Keratinocyte (primary cell): ENCODE measurements at regions not wholly inside any gene's neighbourhood (a gene's known extent, or its start where the extent isn't known, plus 50 kb on each side); places are given as distances from the start of the nearest gene placed in this dataset.

Experiments
- CTCF ChIP-seq, 3 experiments: IDR thresholded peaks in 1 of 3; conservative IDR thresholded peaks in 1 of 3; optimal IDR thresholded peaks in 1 of 3; 2 replicates in 2 of 3; 3 replicates in 1 of 3; pipeline versions ENCODE3 to v1.5.1; 2011; ENCODE audit warnings: low read length in 3 of 3, mild to moderate bottlenecking in 3 of 3, moderate library complexity in 2 of 3, control low read depth in 1 of 3, inconsistent platforms in 1 of 3; ENCODE audit not compliant: insufficient read depth in 2 of 3; ENCODE audit errors: extremely low read depth in 1 of 3
- EZH2 ChIP-seq: IDR thresholded peaks from one replicate; pipeline ENCODE4 v1.6.1; 2012; ENCODE audit warnings: inconsistent platforms, mild to moderate bottlenecking, low read length, moderate library complexity

- TF ChIP-seq EZH2 (no peak), CTCF (optimal IDR thresholded peaks at IDR 0.05 in 1 of 3, IDR thresholded peaks at IDR 0.05 in 1 of 3, conservative IDR thresholded peaks at IDR 0.05 in 1 of 3; ENCODE audit: extremely low read depth in 1 of 3, insufficient read depth in 2 of 3, low read length in 3 of 3) (no peak)
Observed at GRCh38 chr3:8136553-8136952, 365.1 kb upstream of the LMCD1 start.
